ENCODE measurements at regions not wholly inside any gene's neighbourhood (a gene's known extent, or its start where the extent isn't known, plus 50 kb on each side); places are given as distances from the start of the nearest gene placed in this dataset.

DNA sequence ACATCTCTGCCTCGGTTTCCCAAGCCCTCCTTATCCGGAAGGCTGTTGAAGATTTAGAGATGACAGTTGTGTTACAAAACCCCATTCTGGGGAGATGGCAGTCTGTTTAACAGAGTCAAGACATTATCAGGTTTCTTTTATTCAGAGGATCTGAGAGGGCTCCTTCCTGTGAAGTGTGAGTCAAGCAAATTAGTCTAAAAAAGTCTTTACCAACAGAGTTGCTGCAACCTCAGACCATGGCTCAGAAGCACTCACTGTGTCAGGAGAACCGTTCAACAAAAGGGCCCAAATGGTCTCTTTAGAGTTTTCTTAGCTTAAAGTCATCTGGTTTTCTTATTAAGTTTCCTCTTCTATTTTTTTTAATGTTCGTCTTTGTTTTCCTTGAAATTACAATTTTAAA is 717.8 kb downstream of the EPM2A start:
- Histone ChIP-seq H4K8ac (ENCODE audit: extremely low read depth, insufficient read depth, low read length) (no peak overlapping the region), H3K9me3 (ENCODE audit: insufficient read depth in 2 of 2, low read depth in 1 of 2, low read length in 1 of 2) (no peaks in the 10 kb centered on the region), H3K14ac (ENCODE audit: insufficient read length) (no peak overlapping the region), H3K4me1 (replicated peaks in 1 of 4; ENCODE audit: control insufficient read depth in 3 of 4, insufficient read depth in 4 of 4, low read length in 3 of 4) (no peaks in the 10 kb centered on the region), H3K4ac (replicated peaks; ENCODE audit: insufficient read length, low read depth, low read length) (no peak overlapping the region), H3K4me2 (ENCODE audit: insufficient read depth in 1 of 2, low read depth in 2 of 2, low read length in 2 of 2) (no peak overlapping the region), H3K27ac (ENCODE audit: low read depth, low read length) (no peak overlapping the region), H3K56ac (replicated peaks; ENCODE audit: insufficient read length, low read depth, low read length) (no peak overlapping the region), H3K79me2 (ENCODE audit: control insufficient read depth in 1 of 2, insufficient read depth in 2 of 2, low read length in 2 of 2) (no peaks in the 10 kb centered on the region), H4K20me1 (replicated peaks in 1 of 2; ENCODE audit: control insufficient read depth in 1 of 2, insufficient read depth in 2 of 2, low read length in 2 of 2) (no peaks in the 10 kb centered on the region), H3K36me3 (ENCODE audit: control insufficient read depth in 2 of 4, insufficient read depth in 4 of 4, low read length in 3 of 4) (no peaks in the 10 kb centered on the region), H3K18ac (ENCODE audit: extremely low read depth, low read length) (no peak overlapping the region), H4K91ac (replicated peaks; ENCODE audit: insufficient read length, low read length) (no peak overlapping the region), H4K5ac (ENCODE audit: insufficient read length, low read depth, low read length) (no peak overlapping the region), H3K4me3 (ENCODE audit: extremely low read depth in 1 of 4, insufficient read depth in 2 of 4, low read depth in 3 of 4, low read length in 4 of 4) (no peak overlapping the region), H3K9ac (replicated peaks in 1 of 4; ENCODE audit: extremely low read depth in 1 of 4, low read depth in 3 of 4, low read length in 3 of 4) (no peak overlapping the region), H2AFZ (ENCODE audit: low read length) (no peak overlapping the region), H2BK20ac (ENCODE audit: low read length) (no peak overlapping the region), H3K23ac (ENCODE audit: insufficient read length) (no peak overlapping the region), H3K27me3 (replicated peaks in 1 of 4; ENCODE audit: control insufficient read depth in 3 of 4, extremely low read depth in 1 of 4, insufficient read depth in 3 of 4, low read length in 3 of 4) (no peaks in the 10 kb centered on the region), H2BK12ac (ENCODE audit: low read depth, low read length) (no peak overlapping the region), H2BK15ac (ENCODE audit: low read length) (no peak overlapping the region), H2BK5ac (ENCODE audit: low read depth, low read length) (no peak overlapping the region), H3K23me2 (ENCODE audit: low read depth, low read length) (no peaks in the 10 kb centered on the region), H3K79me1 (ENCODE audit: low read depth, low read length) (no peaks in the 10 kb centered on the region), H2AK5ac (ENCODE audit: low read depth, low read length) (no peak overlapping the region), H2BK120ac (replicated peaks; ENCODE audit: low read depth, low read length) (no peak overlapping the region)
- 85% methylated on average over 4 of the region's 4 CpGs; no CpG with 5 or more reads in 1 of the 2 experiments for WGBS, 2 experiments (ENCODE audit: extremely low coverage in 1 of 2, insufficient coverage in 1 of 2, insufficient read length in 1 of 2, insufficient replicate concordance in 2 of 2, low coverage in 1 of 2, low lambda C conversion rate in 2 of 2, missing lambda C conversion rate in 1 of 2)
- ChIA-PET POLR2A (ENCODE audit: partially characterized antibody) (no interaction called here), CTCF (ENCODE audit: partially characterized antibody) (no interaction called here)
- DNase-seq (ENCODE audit: low read depth in 1 of 2, low spot score in 2 of 2) (no peak), FAIRE-seq (no peak)
- TF ChIP-seq POLR2A (IDR thresholded peaks at IDR 0.05; ENCODE audit: control extremely low read depth in 1 of 2, low read depth in 2 of 2, low read length in 2 of 2) (no peak), GABPA (IDR thresholded peaks at IDR 0.05; ENCODE audit: borderline replicate concordance, insufficient read depth, low read length) (no peak), GTF2F1 (IDR thresholded peaks at IDR 0.05; ENCODE audit: borderline replicate concordance, low read depth, low read length) (no peak), EP300 (IDR thresholded peaks at IDR 0.05; ENCODE audit: borderline replicate concordance in 1 of 2, low read depth in 2 of 2, low read length in 2 of 2) (no peak), HDAC2 (IDR thresholded peaks at IDR 0.05; ENCODE audit: borderline replicate concordance in 1 of 2, low read depth in 2 of 2, low read length in 2 of 2) (no peak), FOSL1 (IDR thresholded peaks at IDR 0.05; ENCODE audit: insufficient read depth, low read depth, low read length) (no peak), SP2 (IDR thresholded peaks at IDR 0.05; ENCODE audit: low read length) (no peak), SIN3A (conservative IDR thresholded peaks at IDR 0.05 in 1 of 2, IDR thresholded peaks at IDR 0.05 in 1 of 2; ENCODE audit: low read depth in 1 of 2, low read length in 2 of 2) (no peak), EGR1 (IDR thresholded peaks at IDR 0.05; ENCODE audit: borderline replicate concordance, low read depth, low read length) (no peak), SAP30 (IDR thresholded peaks at IDR 0.05; ENCODE audit: insufficient read depth, insufficient replicate concordance, low read length) (no peak), E2F6 (IDR thresholded peaks at IDR 0.05) (no peak), CHD2 (IDR thresholded peaks at IDR 0.05; ENCODE audit: low read length) (no peak), TAF1 (IDR thresholded peaks at IDR 0.05; ENCODE audit: low read depth, low read length) (no peak), RXRA (IDR thresholded peaks at IDR 0.05; ENCODE audit: insufficient read depth, low read depth, low read length) (no peak)

Data from H1 (cell line).